Uterus (tissue), 2 donors: ENCODE measurements at regions not wholly inside any gene's neighbourhood (a gene's known extent, or its start where the extent isn't known, plus 50 kb on each side); places are given as distances from the start of the nearest gene placed in this dataset.

ENCODE experiments used
- CTCF ChIP-seq, 4 experiments: fragments of 200-600 bp in 2 of 4; fragments of 450-650 bp in 2 of 4; sonication (generic) in 2 of 4; IDR thresholded peaks; one replicate each; pipeline ENCODE4 v1.5.1; 2016 to 2019; ENCODE audit warnings: antibody characterized with exemption in 4 of 4, mild to moderate bottlenecking in 2 of 4, moderate library complexity in 1 of 4
- POLR2A ChIP-seq, 2 donors: fragments of 450-650 bp; IDR thresholded peaks; one replicate each; pipeline ENCODE4 v1.6.1; 2016; ENCODE audit warnings: antibody characterized with exemption in 2 of 2, mild to moderate bottlenecking in 1 of 2, moderate library complexity in 1 of 2

GRCh38 chr7:19294619-19295018 lies 149.4 kb upstream of the FERD3L start:
- TF ChIP-seq CTCF (IDR thresholded peaks at IDR 0.05) (no peak), POLR2A (IDR thresholded peaks at IDR 0.05) (no peak)
